Endothelial cell of umbilical vein (primary cell): ENCODE measurements at regions not wholly inside any gene's neighbourhood (a gene's known extent, or its start where the extent isn't known, plus 50 kb on each side); places are given as distances from the start of the nearest gene placed in this dataset.

Experiments
- BruUV-seq: library from RNA; stranded (reverse); fragments of 400-500 nt; replicated peaks from 2 replicates; lab custom pipeline; 2021; lab: Mats Ljungman, UMichigan
- CTCF ChIA-PET: fragments of 300-600, 350-600 bp; sonication (Branson Sonifier 250); formaldehyde crosslinking; loops from one replicate; lab custom pipeline; 2021; ENCODE audit warnings: antibody characterized with exemption, inconsistent platforms; lab: Charles Lee
- POLR2A ChIA-PET: fragments of 300-600, 350-600 bp; sonication (Branson Sonifier 250); formaldehyde crosslinking; loops from one replicate; lab custom pipeline; 2021; ENCODE audit warnings: antibody characterized with exemption, inconsistent platforms; lab: Charles Lee
- DNase-seq: peaks from one replicate; pipeline ENCODE4 v3.0.0-alpha.2; 2011; ENCODE audit warnings: low read depth, low spot score
- FAIRE-seq: peaks from 2 replicates; lab custom pipeline; 2011; peaks lifted over from hg19 to GRCh38; lab: Jason Lieb, UNC
- H2AFZ ChIP-seq: 2 replicates; pipeline ENCODE4 v1.6.0; 2012; ENCODE audit warnings: low read depth, low read length, control low read depth, inconsistent platforms
- H3K27ac ChIP-seq: 2 replicates; pipeline ENCODE4 v1.5.1; 2011; ENCODE audit warnings: low read depth, mild to moderate bottlenecking, control low read depth, low read length, moderate library complexity; ENCODE audit not compliant: insufficient read depth
- H3K27me3 ChIP-seq, 2 experiments: 2 replicates each; pipeline versions ENCODE4 v1.6.0 to v1.6.1; 2011; ENCODE audit warnings: low read length in 2 of 2, mixed read lengths in 1 of 2; ENCODE audit not compliant: control insufficient read depth in 2 of 2, insufficient read depth in 2 of 2
- H3K36me3 ChIP-seq, 2 experiments: 2 replicates in 1 of 2; 3 replicates in 1 of 2; pipeline ENCODE4 v1.5.1; 2011; ENCODE audit warnings: low read length in 2 of 2, mild to moderate bottlenecking in 1 of 2, moderate library complexity in 1 of 2; ENCODE audit not compliant: control insufficient read depth in 2 of 2, insufficient read depth in 2 of 2; ENCODE audit errors: extremely low read depth in 1 of 2
- H3K4me1 ChIP-seq: 3 replicates; pipeline ENCODE4 v1.5.1; 2011; ENCODE audit warnings: mild to moderate bottlenecking, low read length; ENCODE audit not compliant: control insufficient read depth, insufficient read depth; ENCODE audit errors: extremely low read depth
- H3K4me2 ChIP-seq: 2 replicates; pipeline ENCODE4 v1.6.1; 2011; ENCODE audit warnings: low read length, control low read depth, mixed read lengths; ENCODE audit not compliant: insufficient read depth
- H3K4me3 ChIP-seq, 3 experiments: fragments of 200-600 bp in 1 of 3; sonication (generic), shearing (Covaris generic) in 1 of 3; replicated peaks in 1 of 3; 2 replicates each; pipeline ENCODE4 v1.5.1; 2011 to 2016; ENCODE audit warnings: control low read depth in 3 of 3, low read length in 3 of 3, mild to moderate bottlenecking in 2 of 3, inconsistent platforms in 1 of 3, low read depth in 1 of 3, moderate library complexity in 1 of 3; ENCODE audit not compliant: insufficient read depth in 1 of 3
- H3K79me2 ChIP-seq: 2 replicates; pipeline ENCODE4 v1.6.0; 2012; ENCODE audit warnings: low read length, inconsistent platforms; ENCODE audit not compliant: control insufficient read depth, insufficient read depth
- H3K9ac ChIP-seq: replicated peaks from 2 replicates; pipeline ENCODE3; 2011; ENCODE audit warnings: low read length, control low read depth; ENCODE audit not compliant: insufficient read depth; ENCODE audit errors: extremely low read depth
- H3K9me1 ChIP-seq: replicated peaks from 3 replicates; pipeline ENCODE4 v1.6.0; 2011; ENCODE audit warnings: mild to moderate bottlenecking, low read length; ENCODE audit not compliant: control insufficient read depth, insufficient read depth; ENCODE audit errors: extremely low read depth
- H3K9me3 ChIP-seq: replicated peaks from 2 replicates; pipeline ENCODE4 v1.5.1; 2012; ENCODE audit warnings: low read length, inconsistent platforms; ENCODE audit not compliant: control insufficient read depth, insufficient read depth
- H4K20me1 ChIP-seq: replicated peaks from 2 replicates; pipeline ENCODE3; 2011; ENCODE audit warnings: mild to moderate bottlenecking, low read length; ENCODE audit not compliant: control insufficient read depth, insufficient read depth; ENCODE audit errors: extremely low read depth
- EZH2 ChIP-seq: IDR thresholded peaks from 2 replicates; pipeline ENCODE4 v1.6.1; 2012; ENCODE audit warnings: borderline replicate concordance, low read depth, mild to moderate bottlenecking, moderate library complexity, low read length, inconsistent platforms; ENCODE audit not compliant: severe bottlenecking
- FOS ChIP-seq: IDR thresholded peaks from 2 replicates; pipeline ENCODE4 v1.6.1; 2011; ENCODE audit warnings: mild to moderate bottlenecking, low read length, moderate library complexity, borderline replicate concordance; ENCODE audit not compliant: insufficient read depth
- GATA2 ChIP-seq: IDR thresholded peaks from 2 replicates; pipeline ENCODE4 v1.7.0; 2011; ENCODE audit warnings: low read depth, mild to moderate bottlenecking, moderate library complexity, mixed read lengths, low read length; ENCODE audit not compliant: insufficient read length, insufficient read depth
- JUN ChIP-seq: IDR thresholded peaks from 2 replicates; pipeline ENCODE4 v1.6.1; 2011; ENCODE audit warnings: borderline replicate concordance, low read depth; ENCODE audit not compliant: insufficient read length, insufficient read depth
- MYC ChIP-seq: IDR thresholded peaks from one replicate; pipeline ENCODE4 v1.6.1; 2011; ENCODE audit warnings: mild to moderate bottlenecking, low read depth, low read length
- POLR2A ChIP-seq: IDR thresholded peaks from 2 replicates; pipeline ENCODE4 v1.6.1; 2012; ENCODE audit warnings: low read depth, mild to moderate bottlenecking, control low read depth, low read length
- POLR2AphosphoS5 ChIP-seq: IDR thresholded peaks from 2 replicates; pipeline ENCODE4 v1.6.1; 2012; ENCODE audit warnings: low read depth, mild to moderate bottlenecking, control low read depth, low read length, moderate library complexity; ENCODE audit not compliant: insufficient read depth
- dilution Hi-C: fragments of 300-500 bp; cut with MboI; formaldehyde crosslinking; loops from one replicate; pipeline ENCODE4 v1.15.0; 2019; ENCODE audit warnings: low sequenced_read_pairs; ENCODE audit not compliant: extremely low pct_ligation_motif_present
- intact Hi-C: fragments of 100-400 bp; cut with micrococcal nuclease; formaldehyde crosslinking; loops from one replicate; pipeline ENCODE4 v1.10.0; 2022
- TF ChIP-seq, protein P1 (sequence below): IDR thresholded peaks from 2 replicates; pipeline ENCODE4 v1.6.1; 2011; ENCODE audit not compliant: insufficient read depth, insufficient read length
- TF ChIP-seq, protein P2 (sequence below), 2 donors: IDR thresholded peaks; 1 replicate in 1 of 2; 2 replicates in 1 of 2; pipeline ENCODE4 v1.5.1; 2011; ENCODE audit warnings: low read length in 2 of 2, mild to moderate bottlenecking in 2 of 2, moderate library complexity in 2 of 2, control low read depth in 1 of 2, inconsistent platforms in 1 of 2, low read depth in 1 of 2; ENCODE audit not compliant: insufficient read depth in 1 of 2; ENCODE audit errors: extremely low read depth in 1 of 2

DNA sequence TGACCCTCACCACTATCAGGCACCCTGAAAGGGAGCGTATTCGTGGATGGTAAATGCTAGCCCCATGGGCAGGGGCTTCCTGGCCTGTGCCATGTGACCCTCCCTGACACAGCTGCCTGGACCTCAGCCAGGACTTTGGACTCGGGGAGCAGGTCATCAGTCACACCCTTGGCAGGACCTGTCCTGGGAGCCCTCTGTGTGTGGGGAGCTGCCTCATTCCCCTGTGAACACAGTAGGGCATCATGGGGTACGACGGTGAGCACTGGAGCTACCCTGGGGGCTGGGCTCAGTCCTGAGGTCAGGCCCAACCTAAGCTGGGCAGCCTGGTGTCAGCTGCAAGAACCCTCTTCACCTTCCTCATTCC, 129.3 kb upstream of the FAM20C start:
- no peak overlapping the region for H3K9ac ChIP-seq
- no peaks in the 10 kb centered on the region for H3K4me1 ChIP-seq
- no peaks in the 10 kb centered on the region for H3K27me3 ChIP-seq
- no peak overlapping the region for H2AFZ ChIP-seq
- H3K36me3 ChIP-seq: no peaks in the 10 kb centered on the region
- no peaks in the 10 kb centered on the region for H3K9me1 ChIP-seq
- intact Hi-C loops (no loop called here), dilution Hi-C loops (no loop called here)
- POLR2A ChIA-PET: no interaction called here
- no peaks in the 10 kb centered on the region for H3K9me3 ChIP-seq
- BruUV-seq: no TSS peak
- H3K4me3 ChIP-seq: no peak overlapping the region
- CTCF ChIA-PET: interaction anchor here (0.8 to 3.0 kb wide), 7 partner anchors 10 to 202 kb away, joined by 3 to 20 read pairs (median 9); partner anchors contain the start of gene FAM20C
- H3K79me2 ChIP-seq: no peaks in the 10 kb centered on the region
- DNase-seq (no peak), FAIRE-seq (no peak)
- TF ChIP-seq EZH2 (no peak), GATA2 (no peak), POLR2A (no peak), MYC (no peak), JUN (no peak), FOS (no peak), POLR2AphosphoS5 (no peak)
- TF ChIP-seq, protein P1, sequence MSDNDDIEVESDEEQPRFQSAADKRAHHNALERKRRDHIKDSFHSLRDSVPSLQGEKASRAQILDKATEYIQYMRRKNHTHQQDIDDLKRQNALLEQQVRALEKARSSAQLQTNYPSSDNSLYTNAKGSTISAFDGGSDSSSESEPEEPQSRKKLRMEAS: no peak
- TF ChIP-seq, protein P2, sequence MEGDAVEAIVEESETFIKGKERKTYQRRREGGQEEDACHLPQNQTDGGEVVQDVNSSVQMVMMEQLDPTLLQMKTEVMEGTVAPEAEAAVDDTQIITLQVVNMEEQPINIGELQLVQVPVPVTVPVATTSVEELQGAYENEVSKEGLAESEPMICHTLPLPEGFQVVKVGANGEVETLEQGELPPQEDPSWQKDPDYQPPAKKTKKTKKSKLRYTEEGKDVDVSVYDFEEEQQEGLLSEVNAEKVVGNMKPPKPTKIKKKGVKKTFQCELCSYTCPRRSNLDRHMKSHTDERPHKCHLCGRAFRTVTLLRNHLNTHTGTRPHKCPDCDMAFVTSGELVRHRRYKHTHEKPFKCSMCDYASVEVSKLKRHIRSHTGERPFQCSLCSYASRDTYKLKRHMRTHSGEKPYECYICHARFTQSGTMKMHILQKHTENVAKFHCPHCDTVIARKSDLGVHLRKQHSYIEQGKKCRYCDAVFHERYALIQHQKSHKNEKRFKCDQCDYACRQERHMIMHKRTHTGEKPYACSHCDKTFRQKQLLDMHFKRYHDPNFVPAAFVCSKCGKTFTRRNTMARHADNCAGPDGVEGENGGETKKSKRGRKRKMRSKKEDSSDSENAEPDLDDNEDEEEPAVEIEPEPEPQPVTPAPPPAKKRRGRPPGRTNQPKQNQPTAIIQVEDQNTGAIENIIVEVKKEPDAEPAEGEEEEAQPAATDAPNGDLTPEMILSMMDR (IDR thresholded peaks at IDR 0.05; ENCODE audit: extremely low read depth in 1 of 2, insufficient read depth in 1 of 2, low read depth in 1 of 2, low read length in 2 of 2): no peak
- no peak overlapping the region for H3K27ac ChIP-seq
- no peaks in the 10 kb centered on the region for H4K20me1 ChIP-seq
- no peak overlapping the region for H3K4me2 ChIP-seq
